ENCODE measurements at regions not wholly inside any gene's neighbourhood (a gene's known extent, or its start where the extent isn't known, plus 50 kb on each side); places are given as distances from the start of the nearest gene placed in this dataset.
A peak's percentile ranks its signal among the peaks of the same experiment; 100 is the strongest.

- DNase-seq: no peak
Observed at GRCh38 chr13:79682164-79682563, 201.2 kb downstream of the NDFIP2 start.

GRCh38 chr13:79681069-79681468, 200.1 kb downstream of the NDFIP2 start:
- no peak for DNase-seq

GRCh38 chr13:79680485-79680884, 199.5 kb downstream of the NDFIP2 start:
- no peak for DNase-seq

GRCh38 chr13:79679334-79679733, 198.4 kb downstream of the NDFIP2 start:
- peak; percentile 17 to 49 for DNase-seq

GRCh38 chr13:79678100-79678499, 197.1 kb downstream of the NDFIP2 start:
- no peak for DNase-seq

GRCh38 chr13:79675931-79676660, 195.1 kb downstream of the NDFIP2 start:
- DNase-seq: no peak

- DNase-seq: no peak
Observed at GRCh38 chr13:79674765-79675515, 194.0 kb downstream of the NDFIP2 start.

- no peak for DNase-seq
Observed at GRCh38 chr13:79673993-79674377, 193.0 kb downstream of the NDFIP2 start.

GRCh38 chr13:79673310-79673992, 192.5 kb downstream of the NDFIP2 start:
- no peak for DNase-seq

- no peak for DNase-seq
Observed at GRCh38 chr13:79671420-79671819, 190.5 kb downstream of the NDFIP2 start.

- no peak for DNase-seq
Observed at GRCh38 chr13:79668201-79668752, 187.3 kb downstream of the NDFIP2 start.

GRCh38 chr13:79667771-79668170, 186.8 kb downstream of the NDFIP2 start:
- DNase-seq: no peak

- DNase-seq: no peak
Observed at GRCh38 chr13:79663977-79664636, 183.2 kb downstream of the NDFIP2 start.

GRCh38 chr13:79663435-79663834, 182.5 kb downstream of the NDFIP2 start:
- no peak for DNase-seq

- DNase-seq: no peak
Observed at GRCh38 chr13:79662882-79663281, 181.9 kb downstream of the NDFIP2 start.

GRCh38 chr13:79660361-79660760, 179.4 kb downstream of the NDFIP2 start:
- DNase-seq: no peak

GRCh38 chr13:79659121-79659521, 178.2 kb downstream of the NDFIP2 start:
- DNase-seq: no peak

GRCh38 chr13:79658333-79658975, 177.5 kb downstream of the NDFIP2 start:
- DNase-seq: no peak

GRCh38 chr13:79655509-79655908, 174.6 kb downstream of the NDFIP2 start:
- DNase-seq: no peak

GRCh38 chr13:79654520-79654919, 173.6 kb downstream of the NDFIP2 start:
- DNase-seq: no peak

GRCh38 chr13:79650688-79651087, 169.7 kb downstream of the NDFIP2 start:
- no peak for DNase-seq

- no peak for DNase-seq
Observed at GRCh38 chr13:79648191-79648590, 167.2 kb downstream of the NDFIP2 start.
